ENCODE measurements at regions not wholly inside any gene's neighbourhood (a gene's known extent, or its start where the extent isn't known, plus 50 kb on each side); places are given as distances from the start of the nearest gene placed in this dataset.

DNA sequence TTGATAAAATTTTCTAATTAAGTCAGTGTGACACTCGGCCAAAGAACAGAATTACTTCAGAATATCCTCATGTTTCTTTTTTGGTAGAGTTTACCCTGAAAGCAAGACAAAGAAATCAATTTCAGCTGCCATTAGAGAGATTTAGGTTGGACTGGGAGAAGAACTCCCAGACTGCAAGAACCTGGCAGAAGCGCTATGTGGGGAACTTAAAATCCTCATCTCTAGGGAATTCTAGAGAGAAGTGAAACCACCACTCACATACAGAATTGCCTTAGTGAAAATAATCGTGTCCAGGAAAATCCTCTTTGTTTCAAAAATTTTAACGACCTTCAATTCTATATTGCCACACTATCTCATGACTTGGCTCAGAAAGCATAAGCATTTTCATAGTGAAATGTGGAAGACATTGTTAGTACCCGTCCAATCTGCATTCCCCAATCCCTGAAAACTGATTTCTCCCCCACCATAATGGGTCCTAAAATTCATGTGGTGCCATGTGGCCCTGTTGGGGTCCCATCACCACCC is 297.3 kb upstream of the MEIS1 start:
- CTCF ChIA-PET, result no interaction called here
- no peaks in the 10 kb centered on the region for H3K4me1 ChIP-seq (ENCODE audit: control insufficient read depth in 1 of 2, insufficient read depth in 2 of 2, low read depth in 1 of 2, low read length in 1 of 2)
- H3F3A ChIP-seq (replicated peaks; ENCODE audit: insufficient read depth), result no peaks in the 10 kb centered on the region
- H3K4me3 ChIP-seq (ENCODE audit: low read depth in 2 of 2, low read length in 1 of 2), result no peak overlapping the region
- no peaks in the 10 kb centered on the region for H3K9me2 ChIP-seq
- WGBS (ENCODE audit: low lambda C conversion rate), result 26% methylated on average over 5 of the region's 5 CpGs
- H2AFZ ChIP-seq (ENCODE audit: low read depth), result no peak overlapping the region
- no peaks in the 10 kb centered on the region for H3K36me3 ChIP-seq (replicated peaks in 1 of 2; ENCODE audit: control insufficient read depth in 1 of 2, insufficient read depth in 2 of 2, low read length in 1 of 2)
- no peaks in the 10 kb centered on the region for H4K20me1 ChIP-seq (ENCODE audit: insufficient read depth)
- H3K27ac ChIP-seq (ENCODE audit: low read depth in 2 of 2, low read length in 1 of 2), result no peak overlapping the region
- TF ChIP-seq FOXJ3 (CRISPR knock-in tag; IDR thresholded peaks at IDR 0.05) (no peak), RAD21 (IDR thresholded peaks at IDR 0.05; ENCODE audit: low read length) (no peak), FOSL2 (IDR thresholded peaks at IDR 0.05; ENCODE audit: borderline replicate concordance, low read depth) (no peak), EZH2phosphoT487 (IDR thresholded peaks at IDR 0.05; ENCODE audit: borderline replicate concordance, low read depth) (no peak), RFX5 (IDR thresholded peaks at IDR 0.05; ENCODE audit: low read length) (no peak), EP300 (IDR thresholded peaks at IDR 0.05; ENCODE audit: borderline replicate concordance in 1 of 2, low read depth in 1 of 2, low read length in 1 of 2) (no peak), SMC3 (IDR thresholded peaks at IDR 0.05; ENCODE audit: low read depth, low read length) (no peak), NRF1 (IDR thresholded peaks at IDR 0.05; ENCODE audit: low read depth, low read length) (no peak), USF2 (IDR thresholded peaks at IDR 0.05; ENCODE audit: borderline replicate concordance, low read depth, low read length) (no peak), MAX (IDR thresholded peaks at IDR 0.05; ENCODE audit: low read depth) (no peak)
- no peak overlapping the region for H3K4me2 ChIP-seq
- H3K9ac ChIP-seq, result no peak overlapping the region
- POLR2A ChIA-PET, result no interaction called here
- DNase-seq, result no peak
- no peaks in the 10 kb centered on the region for H3K27me3 ChIP-seq (ENCODE audit: insufficient read depth)
- H3K79me2 ChIP-seq (ENCODE audit: insufficient read depth), result no peaks in the 10 kb centered on the region
- H3K9me3 ChIP-seq, result no peaks in the 10 kb centered on the region

GRCh38 chr2:66134138-66134701 is 300.7 kb upstream of the MEIS1 start:
- 22% methylated on average over 4 of the region's 4 CpGs for WGBS (ENCODE audit: low lambda C conversion rate)
- Histone ChIP-seq H3K4me1 (ENCODE audit: control insufficient read depth in 1 of 2, insufficient read depth in 2 of 2, low read depth in 1 of 2, low read length in 1 of 2) (no peaks in the 10 kb centered on the region), H2AFZ (ENCODE audit: low read depth) (no peak overlapping the region), H3K36me3 (replicated peaks in 1 of 2; ENCODE audit: control insufficient read depth in 1 of 2, insufficient read depth in 2 of 2, low read length in 1 of 2) (no peaks in the 10 kb centered on the region), H3K9ac (no peak overlapping the region), H3K79me2 (ENCODE audit: insufficient read depth) (no peaks in the 10 kb centered on the region), H3K4me2 (no peak overlapping the region), H3K27me3 (ENCODE audit: insufficient read depth) (no peaks in the 10 kb centered on the region), H3K4me3 (ENCODE audit: low read depth in 2 of 2, low read length in 1 of 2) (no peak overlapping the region), H3F3A (replicated peaks; ENCODE audit: insufficient read depth) (no peaks in the 10 kb centered on the region), H3K27ac (ENCODE audit: low read depth in 2 of 2, low read length in 1 of 2) (no peak overlapping the region), H4K20me1 (ENCODE audit: insufficient read depth) (no peaks in the 10 kb centered on the region), H3K9me3 (no peaks in the 10 kb centered on the region), H3K9me2 (no peaks in the 10 kb centered on the region)
- no peak for TF ChIP-seq FOSL2 (IDR thresholded peaks at IDR 0.05; ENCODE audit: borderline replicate concordance, low read depth)
- CTCF ChIA-PET, result no interaction called here
- no peak for DNase-seq
- POLR2A ChIA-PET, result no interaction called here

- Histone ChIP-seq H3K27ac (ENCODE audit: low read depth in 2 of 2, low read length in 1 of 2) (no peak overlapping the region), H2AFZ (ENCODE audit: low read depth) (no peak overlapping the region), H3K4me2 (no peak overlapping the region), H3K79me2 (ENCODE audit: insufficient read depth) (no peaks in the 10 kb centered on the region), H3K9ac (no peak overlapping the region), H3K9me3 (no peaks in the 10 kb centered on the region), H3K9me2 (no peaks in the 10 kb centered on the region), H3F3A (replicated peaks; ENCODE audit: insufficient read depth) (no peaks in the 10 kb centered on the region), H3K36me3 (replicated peaks in 1 of 2; ENCODE audit: control insufficient read depth in 1 of 2, insufficient read depth in 2 of 2, low read length in 1 of 2) (no peaks in the 10 kb centered on the region), H3K4me1 (ENCODE audit: control insufficient read depth in 1 of 2, insufficient read depth in 2 of 2, low read depth in 1 of 2, low read length in 1 of 2) (no peaks in the 10 kb centered on the region), H4K20me1 (ENCODE audit: insufficient read depth) (no peaks in the 10 kb centered on the region), H3K4me3 (ENCODE audit: low read depth in 2 of 2, low read length in 1 of 2) (no peak overlapping the region), H3K27me3 (ENCODE audit: insufficient read depth) (no peaks in the 10 kb centered on the region)
- 68% methylated on average over 6 of the region's 6 CpGs for WGBS (ENCODE audit: low lambda C conversion rate)
- ChIA-PET POLR2A (no interaction called here), CTCF (no interaction called here)
- DNase-seq, result no peak
- TF ChIP-seq RAD21 (IDR thresholded peaks at IDR 0.05; ENCODE audit: low read length), result no peak
- no peak for TF ChIP-seq USF2 (IDR thresholded peaks at IDR 0.05; ENCODE audit: borderline replicate concordance, low read depth, low read length)
- no peak for TF ChIP-seq ELF1 (IDR thresholded peaks at IDR 0.05)
- TF ChIP-seq JUND (IDR thresholded peaks at IDR 0.05), result no peak
- no peak for TF ChIP-seq REST (IDR thresholded peaks at IDR 0.05; ENCODE audit: low read depth, low read length)
- no peak for TF ChIP-seq TEAD4 (IDR thresholded peaks at IDR 0.05; ENCODE audit: borderline replicate concordance, insufficient read depth)
- no peak for TF ChIP-seq EZH2phosphoT487 (IDR thresholded peaks at IDR 0.05; ENCODE audit: borderline replicate concordance, low read depth)
- no peak for TF ChIP-seq TAF1 (IDR thresholded peaks at IDR 0.05; ENCODE audit: borderline replicate concordance, low read depth, low read length)
- no peak for TF ChIP-seq MAX (IDR thresholded peaks at IDR 0.05; ENCODE audit: low read depth)
- no peak for TF ChIP-seq EP300 (IDR thresholded peaks at IDR 0.05; ENCODE audit: borderline replicate concordance in 1 of 2, low read depth in 1 of 2, low read length in 1 of 2)
These were observed 307.3 kb upstream of the MEIS1 start for GRCh38 chr2:66127656-66128055.
